Amniotic epithelial cell (primary cell): ENCODE measurements at regions not wholly inside any gene's neighbourhood (a gene's known extent, or its start where the extent isn't known, plus 50 kb on each side); places are given as distances from the start of the nearest gene placed in this dataset.
"Not testable (repeated sequence)": the region's sequence is repeated elsewhere in the genome, so short reads cannot be mapped to it uniquely, and the experiment has no call there.

Source experiments
- DNase-seq: peaks from one replicate; pipeline ENCODE4 v3.0.0-alpha.2; 2010; ENCODE audit warnings: low read depth

- DNase-seq = no peak
Observed at GRCh38 chr12:124475295-124476010, 92.0 kb downstream of the NCOR2 start.

DNA sequence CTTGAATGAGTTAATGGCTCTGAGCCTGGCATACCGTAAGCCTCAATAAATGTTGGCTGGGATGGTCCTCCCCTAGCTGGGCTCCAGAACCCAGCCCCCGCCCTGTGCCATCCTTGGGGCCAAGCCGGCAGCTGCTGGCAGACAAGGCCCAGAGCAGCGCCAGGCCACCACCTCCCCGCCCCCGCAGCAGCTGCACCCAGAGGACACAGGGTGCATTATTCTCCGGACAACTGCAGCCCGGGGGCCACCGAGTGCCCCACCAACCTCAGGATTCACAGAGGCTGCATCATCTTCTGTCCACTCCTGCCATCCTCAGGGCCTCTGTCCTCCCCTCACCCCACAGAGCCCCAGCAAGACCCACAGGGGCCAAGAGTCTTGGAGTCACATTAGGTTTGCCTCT lies 92.7 kb downstream of the NCOR2 start:
- no peak for DNase-seq

DNA sequence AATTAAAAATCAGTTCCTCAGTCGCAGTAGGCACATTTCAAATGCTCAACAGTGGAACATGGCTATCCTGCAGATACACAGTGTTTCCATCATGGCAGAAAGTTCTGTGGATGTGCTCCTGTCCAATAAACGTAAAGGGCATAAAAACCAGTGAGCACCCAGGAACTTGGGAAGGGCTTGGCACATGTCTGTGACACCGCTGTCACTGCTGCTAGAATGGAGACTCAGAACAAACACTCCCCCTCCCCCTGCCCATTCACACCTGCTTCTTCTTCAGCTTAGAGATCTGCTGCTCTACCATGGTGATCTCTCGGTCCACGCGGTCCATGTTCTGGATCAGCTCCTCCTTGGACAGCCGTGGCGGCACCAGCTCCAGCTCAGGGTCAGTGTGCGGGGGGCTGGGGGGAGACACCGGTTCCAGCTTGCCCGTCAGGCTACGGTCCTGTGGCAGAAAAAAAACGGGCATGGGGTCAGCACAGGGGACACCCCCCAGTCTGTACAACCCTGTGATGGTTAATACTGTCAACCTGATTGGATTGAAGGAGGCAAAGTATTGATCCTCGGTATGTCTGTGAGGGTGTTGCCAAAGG lies 94.6 kb downstream of the NCOR2 start:
- no peak for DNase-seq

GRCh38 chr12:124471828-124472227 lies 95.6 kb downstream of the NCOR2 start:
- DNase-seq = no peak

DNA sequence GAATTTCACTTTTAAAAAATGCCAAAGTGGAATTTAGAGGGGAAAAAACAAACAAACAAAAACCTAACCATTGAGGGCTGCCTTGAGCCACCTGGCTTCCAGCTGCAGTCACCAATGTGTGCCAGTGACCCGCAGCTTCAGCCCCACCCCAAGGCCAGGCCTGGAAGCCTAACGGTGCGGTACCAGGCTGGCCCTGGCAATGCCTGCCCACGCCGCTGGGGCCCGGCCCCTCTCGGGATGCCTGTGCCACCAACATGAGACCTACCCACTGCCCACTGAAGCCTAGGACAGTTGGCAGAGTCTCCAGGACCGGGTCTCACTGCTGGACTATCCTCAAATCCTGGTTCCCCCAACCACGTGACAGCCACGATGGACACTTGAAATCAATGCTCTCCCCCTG lies 96.6 kb downstream of the NCOR2 start:
- DNase-seq = no peak

- no peak for DNase-seq
Observed at GRCh38 chr12:124470139-124470538, 97.3 kb downstream of the NCOR2 start.

DNA sequence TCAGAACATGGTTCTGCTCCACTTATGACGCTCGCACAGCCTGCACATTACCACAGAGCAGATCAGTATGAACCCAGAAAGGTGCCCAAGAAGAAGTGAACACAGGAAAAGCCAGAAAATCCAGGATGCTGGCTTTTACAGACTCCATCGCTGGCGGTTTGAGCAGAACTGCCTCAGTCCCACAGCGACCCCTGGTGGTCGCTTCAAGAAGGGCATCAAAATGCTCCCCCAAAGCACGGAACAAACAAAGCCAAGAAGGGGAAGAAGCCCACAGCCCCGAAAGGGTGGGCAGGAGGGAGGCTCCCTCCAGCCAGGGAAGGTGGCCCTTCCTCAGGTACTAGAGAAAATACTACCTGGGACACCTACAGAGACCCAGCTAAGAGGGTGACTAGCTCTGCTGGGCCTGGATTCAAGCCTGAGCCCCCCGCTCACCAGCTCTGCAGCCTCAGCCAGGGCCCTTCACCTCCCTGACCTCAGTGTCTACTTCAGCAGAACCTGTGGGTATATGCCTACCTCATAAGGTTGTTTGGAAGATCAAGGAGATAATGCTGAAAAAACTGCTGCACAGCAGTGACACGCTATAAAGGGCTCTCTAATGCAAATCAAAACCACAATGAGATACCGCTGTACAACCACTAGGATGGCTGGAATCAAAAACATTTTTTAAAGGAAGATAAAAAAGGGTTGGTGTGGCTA lies 98.1 kb downstream of the NCOR2 start:
- DNase-seq = no peak

DNA sequence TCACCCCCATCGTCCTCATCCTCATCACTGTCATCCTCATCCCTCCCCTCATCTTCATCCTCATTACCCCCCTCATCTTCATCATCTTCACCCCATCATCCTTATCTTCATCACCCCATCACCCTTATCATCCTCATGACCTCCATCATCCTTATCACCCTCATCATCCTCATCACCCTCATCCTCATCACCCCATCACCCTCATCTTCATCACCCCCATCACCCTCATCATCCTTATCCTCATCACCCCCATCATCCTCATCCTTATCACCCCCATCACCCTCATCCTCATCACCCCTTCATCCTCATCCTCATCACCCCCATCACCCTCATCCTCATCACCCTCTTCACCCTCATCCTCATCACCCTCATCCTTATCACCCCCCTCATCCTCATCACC lies 99.9 kb downstream of the NCOR2 start:
- not testable (repeated sequence) for DNase-seq

GRCh38 chr12:124466216-124467128 lies 100.9 kb downstream of the NCOR2 start:
- peak; percentile 30 for DNase-seq

DNA sequence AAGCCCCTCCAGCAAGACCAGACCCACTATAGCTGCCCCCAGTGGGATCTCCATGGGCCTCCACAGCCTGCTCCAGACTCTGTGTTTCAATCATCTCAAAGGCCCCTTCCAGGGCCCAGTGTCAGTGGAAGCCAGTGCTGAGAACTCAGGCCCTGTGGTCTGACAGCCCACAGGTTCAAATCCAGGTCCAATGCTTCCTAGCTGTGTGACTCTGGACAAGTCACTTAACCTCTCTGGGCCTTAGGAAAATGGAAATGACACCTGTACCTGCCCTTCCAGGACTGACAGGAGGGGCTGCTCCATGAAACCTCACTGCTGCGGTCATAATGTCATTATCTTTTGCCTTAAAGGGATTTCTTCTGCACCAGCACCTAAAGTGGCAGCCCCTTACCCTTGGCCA lies 101.9 kb downstream of the NCOR2 start:
- no peak for DNase-seq

DNA sequence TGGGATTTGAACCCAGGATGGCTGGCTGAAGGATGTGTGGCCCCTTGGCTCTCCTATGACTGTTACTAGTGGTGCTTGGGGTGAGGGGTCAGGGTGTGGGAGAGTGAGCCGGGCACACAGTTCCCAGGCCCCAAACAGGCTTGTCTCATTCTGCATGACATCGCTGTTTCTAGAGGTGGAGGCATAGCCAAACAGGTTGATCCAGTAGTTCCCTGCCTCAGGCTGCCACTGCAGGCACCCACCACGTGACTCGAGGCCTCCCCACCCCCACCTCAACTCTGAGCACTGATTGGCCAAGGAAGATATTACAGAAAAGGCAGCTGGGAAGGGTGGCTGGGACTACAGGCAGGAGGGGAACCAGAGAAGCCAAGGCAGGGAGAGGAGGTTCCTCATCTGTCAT lies 102.6 kb downstream of the NCOR2 start:
- no peak for DNase-seq

DNA sequence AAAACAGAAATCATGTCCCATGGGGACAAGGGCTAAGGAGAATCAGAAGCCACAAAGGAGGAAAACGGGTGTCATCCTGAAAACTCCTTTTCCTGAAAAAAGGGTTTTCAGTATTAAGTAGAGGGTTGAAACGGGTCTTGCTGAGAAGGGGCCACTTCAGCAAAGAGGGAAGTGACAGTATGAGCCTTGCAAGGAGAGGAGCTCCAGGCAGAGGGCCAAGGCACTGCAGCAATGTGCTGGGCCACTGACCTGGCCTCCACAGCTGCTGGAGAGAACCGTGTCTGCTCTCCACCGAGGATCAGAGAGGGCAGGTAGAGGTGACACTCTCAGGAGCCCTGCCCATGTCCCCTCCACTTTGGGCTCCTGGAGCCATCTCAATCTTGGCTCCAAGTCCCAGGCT lies 103.3 kb downstream of the NCOR2 start:
- DNase-seq = no peak

DNA sequence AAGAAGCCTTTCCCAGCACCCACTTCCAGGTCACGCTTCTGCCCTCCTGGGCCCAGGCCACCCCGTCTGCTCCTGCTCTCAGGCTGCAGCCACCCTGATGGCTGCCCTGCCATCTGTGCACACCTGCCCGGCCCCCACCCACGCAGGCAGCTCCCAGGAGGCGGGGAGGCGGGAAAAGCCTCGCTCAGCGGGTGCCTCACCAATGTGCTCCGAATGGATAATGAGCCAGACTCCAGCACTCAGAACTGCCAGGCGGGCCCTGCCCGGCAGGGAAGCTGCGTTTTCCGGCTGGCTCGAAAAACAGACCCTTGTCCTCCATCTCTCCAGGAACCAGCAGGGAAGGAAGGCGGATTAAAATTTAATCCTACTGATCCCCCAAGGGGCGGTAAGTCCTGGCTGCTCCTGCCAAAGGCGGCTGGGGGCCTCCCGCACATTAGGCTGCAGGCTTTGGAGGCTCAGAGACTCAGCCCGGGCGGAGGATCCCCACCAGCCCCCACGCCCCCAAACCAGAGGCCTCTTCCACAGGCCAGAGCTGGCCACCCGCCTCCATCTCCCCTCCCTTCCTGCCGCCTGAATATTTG lies 104.0 kb downstream of the NCOR2 start:
- no peak for DNase-seq

DNA sequence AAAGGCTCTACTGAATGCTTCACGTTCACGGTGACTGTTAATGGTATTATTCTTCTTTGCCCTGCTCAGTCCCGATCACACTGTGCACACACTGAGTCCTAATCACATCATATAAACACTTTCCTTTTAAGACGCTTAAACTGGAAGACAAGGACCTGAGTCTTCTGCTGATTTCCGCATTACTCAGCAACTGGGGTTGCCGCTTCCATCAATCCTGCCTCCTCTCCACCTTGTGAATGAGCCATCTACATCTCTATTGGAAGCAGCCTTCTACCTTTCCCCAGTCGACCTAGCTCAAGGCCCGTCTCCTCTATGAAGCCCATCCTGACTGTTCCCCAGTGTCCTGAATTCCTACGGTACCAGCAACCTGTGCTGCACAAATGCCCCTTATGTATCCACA lies 104.7 kb downstream of the NCOR2 start:
- no peak for DNase-seq

DNA sequence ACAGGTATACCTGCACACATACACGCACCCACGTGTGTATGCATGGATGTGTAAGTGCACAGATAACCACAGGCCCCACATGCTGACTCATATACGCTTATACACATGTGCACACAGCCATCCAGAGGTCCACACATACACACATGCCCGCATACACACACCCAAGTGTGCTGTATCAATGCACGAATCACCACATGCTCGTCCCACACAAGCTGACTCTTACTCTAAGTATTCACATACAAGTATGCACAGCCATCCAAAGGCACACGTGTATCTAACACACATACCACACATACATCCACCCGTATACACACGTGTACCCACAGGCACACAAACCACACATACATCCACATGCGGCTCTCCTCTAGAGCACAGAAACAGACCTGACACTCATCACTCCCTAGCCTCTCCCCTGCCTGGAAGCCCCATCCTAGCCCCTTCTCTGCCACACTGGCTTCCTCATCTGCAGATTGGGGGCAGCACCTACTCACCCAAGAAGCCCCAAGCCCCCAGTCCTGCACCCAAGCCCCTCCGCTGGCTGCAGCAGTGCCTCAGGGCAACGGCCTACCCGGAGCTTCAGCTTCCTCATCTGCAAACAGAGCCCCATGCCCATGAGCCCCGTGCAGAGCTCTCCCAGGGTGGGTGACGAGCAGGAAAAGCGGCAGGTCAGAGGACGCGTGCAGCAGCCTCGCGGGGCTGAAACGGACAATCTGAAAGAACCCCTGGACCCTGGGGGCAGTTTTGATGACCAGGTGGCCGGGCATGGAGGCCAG lies 105.4 kb downstream of the NCOR2 start:
- no peak for DNase-seq

DNA sequence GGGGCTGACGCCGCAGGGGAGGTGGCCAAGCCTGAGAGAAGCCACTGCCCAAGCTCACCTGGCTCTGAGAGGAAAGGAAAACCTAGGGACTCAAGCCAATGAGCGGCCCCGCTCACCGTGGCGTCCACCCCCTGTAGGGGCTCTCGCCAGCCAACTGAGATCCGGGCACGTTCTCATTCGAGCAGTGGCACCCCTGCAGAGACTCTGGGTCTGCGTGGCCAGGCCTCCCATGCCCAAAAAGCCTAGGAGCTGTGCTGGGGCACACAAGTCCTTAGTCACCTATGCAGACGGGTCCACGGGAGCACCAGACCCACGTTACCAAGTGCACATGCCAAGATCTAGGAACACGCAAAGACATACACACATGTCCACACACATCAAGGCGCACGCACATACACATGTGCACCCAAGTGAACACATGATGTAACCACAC lies 106.2 kb downstream of the NCOR2 start:
- no peak for DNase-seq

- no peak for DNase-seq
Observed at GRCh38 chr12:124460771-124461170, 106.6 kb downstream of the NCOR2 start.

DNA sequence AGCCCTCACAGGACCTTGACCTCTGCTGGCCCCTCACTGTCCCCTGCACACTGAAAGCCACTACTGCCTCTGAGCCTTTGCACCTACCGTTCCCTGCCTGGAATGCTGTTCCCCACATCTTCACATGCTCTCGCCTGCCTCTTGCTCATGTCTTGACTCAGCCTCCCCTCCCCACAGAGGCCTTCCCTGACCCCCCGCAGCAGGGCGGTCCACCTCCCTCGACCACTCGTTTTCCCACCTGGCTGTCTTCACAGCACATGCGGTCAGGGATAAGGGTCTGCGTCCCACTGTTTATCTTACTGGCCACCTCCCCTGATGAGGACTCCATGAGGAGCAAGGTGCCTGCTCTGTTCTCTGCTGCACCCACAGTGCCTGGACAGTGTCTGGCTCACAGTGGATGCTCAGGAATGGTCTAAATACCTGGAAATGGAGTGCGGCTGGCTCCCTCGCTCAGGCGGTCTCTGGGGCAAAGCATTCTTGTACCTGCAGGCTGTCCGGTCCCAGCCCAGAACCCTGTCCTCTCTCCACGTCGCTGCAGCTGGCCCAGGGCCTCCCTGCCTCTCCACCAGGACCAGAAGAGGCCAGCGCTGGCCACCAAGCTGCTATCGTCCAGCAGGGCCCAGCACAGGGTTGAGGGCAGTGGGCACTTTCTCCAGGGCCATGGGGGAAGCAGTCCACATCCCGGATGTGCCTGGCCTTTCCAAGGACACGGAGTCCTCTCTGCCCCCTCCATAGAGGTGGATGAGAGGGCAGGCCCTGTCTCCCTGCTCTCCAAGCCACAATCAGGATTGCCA lies 107.4 kb downstream of the NCOR2 start:
- no peak for DNase-seq

DNA sequence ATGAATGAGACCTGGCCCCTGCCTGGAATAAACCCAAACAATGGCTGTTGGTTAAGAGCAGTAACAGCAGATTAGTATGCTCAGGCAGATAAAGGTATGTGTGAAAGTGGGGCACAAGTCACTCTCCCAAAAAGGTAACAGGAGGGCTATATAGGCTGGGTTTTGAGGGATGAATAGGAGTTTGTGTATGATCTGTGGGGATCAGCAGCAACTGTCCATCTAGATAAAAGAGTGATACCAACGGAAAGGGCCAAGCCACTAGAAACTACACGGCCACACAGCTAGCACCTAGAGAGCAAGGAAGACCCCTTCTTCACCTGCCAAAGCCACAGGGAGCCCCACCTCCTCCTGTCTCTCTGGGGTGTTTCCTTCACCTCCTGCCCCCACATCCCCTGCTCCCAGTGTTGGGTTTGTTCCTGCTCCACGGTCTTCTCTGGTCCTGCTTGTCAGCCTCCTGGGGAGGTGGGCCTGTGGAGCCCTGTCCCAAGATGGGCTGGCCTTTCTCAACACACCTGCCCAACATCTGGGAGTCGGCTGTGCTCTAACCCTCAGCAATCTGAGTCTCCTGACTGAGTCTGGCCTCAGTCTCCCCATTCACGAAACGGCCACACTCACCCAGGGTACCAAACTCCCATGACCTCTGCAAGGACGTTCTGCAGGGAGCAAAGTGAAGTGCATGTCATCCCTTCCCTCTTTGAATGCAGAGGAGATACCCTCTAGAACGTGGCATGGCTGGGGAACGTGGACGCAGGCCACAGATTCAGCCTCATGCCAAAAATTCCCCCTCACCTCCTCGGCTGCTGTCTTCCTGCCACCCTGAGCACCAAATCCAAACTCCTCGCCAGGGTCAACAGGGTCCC lies 108.2 kb downstream of the NCOR2 start:
- DNase-seq = no peak
